OCI-LY7 (cell line): ENCODE measurements at regions not wholly inside any gene's neighbourhood (a gene's known extent, or its start where the extent isn't known, plus 50 kb on each side); places are given as distances from the start of the nearest gene placed in this dataset.

ENCODE experiments used
- EZH2phosphoT487 ChIP-seq: fragments of 200-600 bp; sonication (generic); IDR thresholded peaks from 2 replicates; pipeline ENCODE4 v1.6.1; 2018; ENCODE audit warnings: low read depth, borderline replicate concordance, mild to moderate bottlenecking, mixed run types, antibody characterized with exemption, low read length, moderate library complexity, mixed read lengths
- TF ChIP-seq, protein P1 (sequence below): fragments of 200-600 bp; sonication (generic); conservative IDR thresholded peaks from 2 replicates; pipeline ENCODE4 v1.5.1; 2014; ENCODE audit warnings: mild to moderate bottlenecking, antibody characterized with exemption, low read length, moderate library complexity, mixed read lengths

GRCh38 chr1:83794384-83794783, 204.5 kb downstream of the TTLL7 start:
- TF ChIP-seq, protein P1, sequence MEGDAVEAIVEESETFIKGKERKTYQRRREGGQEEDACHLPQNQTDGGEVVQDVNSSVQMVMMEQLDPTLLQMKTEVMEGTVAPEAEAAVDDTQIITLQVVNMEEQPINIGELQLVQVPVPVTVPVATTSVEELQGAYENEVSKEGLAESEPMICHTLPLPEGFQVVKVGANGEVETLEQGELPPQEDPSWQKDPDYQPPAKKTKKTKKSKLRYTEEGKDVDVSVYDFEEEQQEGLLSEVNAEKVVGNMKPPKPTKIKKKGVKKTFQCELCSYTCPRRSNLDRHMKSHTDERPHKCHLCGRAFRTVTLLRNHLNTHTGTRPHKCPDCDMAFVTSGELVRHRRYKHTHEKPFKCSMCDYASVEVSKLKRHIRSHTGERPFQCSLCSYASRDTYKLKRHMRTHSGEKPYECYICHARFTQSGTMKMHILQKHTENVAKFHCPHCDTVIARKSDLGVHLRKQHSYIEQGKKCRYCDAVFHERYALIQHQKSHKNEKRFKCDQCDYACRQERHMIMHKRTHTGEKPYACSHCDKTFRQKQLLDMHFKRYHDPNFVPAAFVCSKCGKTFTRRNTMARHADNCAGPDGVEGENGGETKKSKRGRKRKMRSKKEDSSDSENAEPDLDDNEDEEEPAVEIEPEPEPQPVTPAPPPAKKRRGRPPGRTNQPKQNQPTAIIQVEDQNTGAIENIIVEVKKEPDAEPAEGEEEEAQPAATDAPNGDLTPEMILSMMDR = no peak
- no peak for TF ChIP-seq EZH2phosphoT487
